ENCODE measurements at regions not wholly inside any gene's neighbourhood (a gene's known extent, or its start where the extent isn't known, plus 50 kb on each side); places are given as distances from the start of the nearest gene placed in this dataset.

DNA sequence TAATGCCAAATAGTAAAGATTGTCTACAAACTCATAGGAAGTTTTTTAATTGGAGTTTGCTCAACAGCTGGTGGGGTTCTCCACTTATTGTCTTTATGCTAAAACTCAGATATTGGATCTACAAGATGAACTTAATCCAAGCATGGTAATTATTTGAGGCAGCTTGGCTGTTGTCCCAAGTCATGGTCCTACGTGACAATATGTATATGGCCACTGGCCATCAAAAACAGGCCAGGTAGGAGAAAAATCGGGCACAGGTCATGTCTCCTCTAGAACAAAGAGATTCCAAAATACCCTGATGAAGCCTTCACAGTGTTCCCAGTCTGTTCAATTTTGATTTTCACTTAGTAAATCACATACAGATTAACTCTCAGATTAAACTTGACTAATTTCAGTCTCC lies 606.4 kb downstream of the TNS3 start:
- no peak for DNase-seq

DNA sequence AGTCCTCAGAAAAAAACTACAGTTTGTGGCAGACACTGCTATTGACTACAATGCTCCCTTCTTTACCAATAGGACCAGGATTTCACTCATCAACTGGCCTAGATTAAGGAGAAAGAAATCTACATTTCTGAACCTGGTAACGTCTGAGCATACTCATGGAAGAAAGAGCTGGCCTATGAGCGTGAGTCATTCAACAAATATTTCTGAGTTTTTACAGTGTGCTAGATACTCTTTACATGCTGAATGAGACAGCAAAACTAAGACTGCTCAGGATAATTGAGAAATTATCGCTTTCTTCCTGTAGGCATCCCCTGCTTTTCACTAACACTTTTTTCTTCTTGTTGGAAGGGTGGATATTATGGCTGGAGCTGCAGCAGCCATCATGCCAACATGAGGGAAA lies 609.7 kb downstream of the TNS3 start:
- no peak for DNase-seq

DNA sequence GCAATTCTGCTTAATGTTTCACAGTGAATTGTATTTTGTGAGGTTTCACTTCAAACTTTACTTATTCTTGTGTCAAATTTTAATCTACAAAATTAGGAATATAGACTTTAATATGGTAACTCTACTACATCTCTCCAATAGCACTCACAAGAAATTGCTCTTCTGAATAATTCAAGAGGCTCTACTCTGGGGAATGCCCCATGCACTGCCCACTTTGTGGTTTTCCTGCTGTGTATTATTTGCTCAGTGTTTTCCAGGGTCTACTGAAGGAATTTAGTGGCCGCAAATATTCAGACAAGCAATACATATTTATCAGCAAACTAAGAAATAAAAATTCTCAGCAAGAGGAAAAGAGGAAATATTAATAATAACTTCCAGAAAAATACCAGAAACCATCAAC lies 611.4 kb downstream of the TNS3 start:
- no peak for DNase-seq

DNA sequence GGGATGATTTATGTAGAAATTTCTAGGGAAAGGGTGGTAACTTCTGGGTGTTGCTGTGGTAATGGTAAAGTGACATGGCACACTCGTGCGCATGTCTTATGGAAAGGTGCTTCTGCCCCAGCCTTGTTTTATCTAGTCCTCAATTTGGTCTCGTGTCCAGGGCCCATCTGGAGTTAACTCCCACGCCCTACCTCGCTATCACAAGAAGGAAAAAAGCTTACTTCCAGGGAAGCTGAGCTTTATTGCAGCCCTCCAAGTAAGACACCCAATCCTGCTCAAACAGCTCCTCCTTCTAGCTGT lies 611.8 kb downstream of the TNS3 start:
- DNase-seq: no peak

DNA sequence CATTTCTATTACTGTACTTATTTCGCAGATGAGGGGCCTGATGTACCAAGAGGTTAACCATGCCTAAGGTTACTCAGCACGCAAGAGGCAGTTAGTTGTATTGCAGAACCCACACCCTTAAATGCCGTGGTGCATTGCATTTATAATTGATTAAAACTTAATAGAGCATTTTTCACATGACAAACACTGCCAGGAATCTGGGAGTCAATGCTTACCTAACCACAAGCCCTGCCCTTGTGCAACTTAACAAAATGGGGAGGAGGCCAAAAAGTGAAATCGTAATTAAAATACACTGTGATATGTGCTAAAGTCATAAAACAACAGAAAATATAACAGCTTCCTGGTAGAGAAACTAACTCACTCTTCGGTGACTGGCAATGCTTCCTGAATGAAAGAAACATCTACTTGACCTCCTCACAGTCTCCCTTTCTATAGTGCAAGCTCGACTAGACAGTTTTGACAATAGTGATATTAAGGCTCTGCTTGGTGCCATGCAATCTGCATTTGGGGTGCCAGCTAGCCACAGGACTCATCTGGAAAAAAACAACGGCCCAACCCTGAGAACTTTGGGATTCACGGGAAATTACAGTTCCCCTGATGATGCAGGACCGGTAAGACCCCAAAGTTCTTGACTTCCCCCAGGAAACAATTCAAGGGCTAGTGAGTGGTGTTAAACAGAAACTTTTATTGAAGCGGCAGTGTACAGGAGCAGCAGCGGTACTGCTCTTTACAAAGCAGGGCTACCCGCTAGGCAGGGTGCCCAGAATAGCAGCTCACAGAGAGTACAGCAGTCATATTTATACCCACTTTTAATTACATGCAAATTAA lies 612.4 kb downstream of the TNS3 start:
- no peak for DNase-seq

DNA sequence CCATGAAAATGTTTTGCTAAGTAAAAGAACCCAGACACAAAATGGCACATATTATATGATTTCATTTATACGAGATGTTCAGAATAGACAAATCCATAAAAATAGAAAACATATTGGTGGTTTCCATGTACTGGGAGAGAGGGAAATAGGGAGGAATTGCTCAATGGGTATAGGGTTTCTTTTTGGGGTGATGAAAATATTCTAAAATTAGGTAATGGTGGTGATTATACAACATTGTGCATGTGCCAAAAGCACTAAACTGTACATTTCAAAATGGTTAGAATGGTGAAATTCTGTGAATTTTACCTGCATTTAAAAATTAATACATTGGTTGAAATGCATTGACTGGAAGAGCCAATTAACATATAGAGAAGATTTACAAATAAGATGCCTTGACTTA lies 613.9 kb downstream of the TNS3 start:
- DNase-seq: no peak

DNA sequence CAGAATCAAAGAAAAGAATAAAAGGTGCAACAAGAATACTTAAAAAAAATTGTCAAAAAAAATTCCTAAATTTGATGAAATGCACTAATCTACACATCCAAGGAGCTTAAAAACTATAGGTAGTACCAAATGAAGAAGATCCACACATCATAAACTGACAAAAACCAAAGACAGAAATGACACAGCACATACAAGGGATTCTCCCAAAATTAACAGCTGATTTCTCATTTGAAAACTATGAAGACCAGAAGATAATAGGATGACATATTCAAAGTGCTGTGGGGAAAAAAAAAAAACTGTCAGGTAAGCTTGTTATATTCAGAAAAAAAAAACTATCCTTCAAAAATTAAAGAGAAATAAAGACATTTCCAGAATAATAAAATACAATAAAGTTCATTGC lies 618.2 kb downstream of the TNS3 start:
- DNase-seq: no peak

DNA sequence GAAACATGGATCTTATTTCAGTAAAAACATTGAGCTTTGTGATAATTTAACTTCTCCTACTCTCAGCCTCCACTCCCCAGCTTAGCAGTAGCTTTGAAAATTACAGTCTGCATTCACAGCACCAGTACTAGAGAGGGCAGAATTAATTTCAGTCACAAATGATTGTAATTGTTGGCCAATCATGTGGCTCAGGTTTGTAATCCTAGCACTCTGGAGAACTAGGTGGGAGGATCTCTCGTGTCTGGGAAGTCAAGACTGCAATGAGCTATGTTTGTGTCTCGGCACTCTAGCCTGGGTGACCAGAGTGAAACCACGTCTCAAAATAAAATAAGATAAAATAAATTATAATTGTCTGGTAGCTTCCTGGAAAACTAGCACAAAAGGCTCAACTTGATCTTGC lies 620.9 kb downstream of the TNS3 start:
- DNase-seq: no peak

DNA sequence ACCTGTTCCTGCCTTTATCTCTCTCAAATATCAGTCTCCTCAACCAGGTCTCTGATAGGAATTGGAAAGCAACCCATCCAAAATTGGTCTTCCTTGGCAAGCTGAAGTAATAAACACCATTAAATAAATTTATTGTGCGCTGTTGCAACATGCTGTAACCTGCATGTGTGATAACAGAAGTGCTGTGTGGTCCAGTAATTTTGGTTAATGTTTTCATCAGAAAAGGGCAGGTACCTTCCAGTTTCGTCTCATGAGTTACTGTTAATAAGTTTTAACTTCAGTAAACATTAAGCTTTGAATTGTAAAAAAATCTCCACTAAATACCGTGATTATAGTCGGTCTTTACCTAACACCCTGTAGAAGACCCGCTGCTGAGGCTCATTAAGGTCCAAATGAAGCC lies 624.7 kb downstream of the TNS3 start:
- DNase-seq: no peak

DNA sequence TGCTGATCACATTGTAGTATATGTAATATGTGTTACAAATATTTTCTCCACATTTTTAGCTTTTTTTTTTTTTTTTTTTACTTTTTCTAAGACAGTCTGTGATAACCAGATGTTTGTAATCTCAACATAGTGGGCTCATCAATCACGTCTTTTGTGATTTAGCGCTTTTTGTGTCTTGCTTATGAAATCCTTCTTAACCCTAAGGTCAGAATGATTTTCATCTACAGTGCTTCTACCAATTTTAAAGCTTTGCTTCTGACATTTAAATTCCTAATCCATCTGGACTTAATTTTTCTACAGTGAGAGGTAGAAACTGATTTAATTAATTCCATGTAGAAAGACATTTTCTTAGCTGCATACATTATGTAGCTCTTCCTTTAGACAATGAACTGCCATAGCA lies 626.4 kb downstream of the TNS3 start:
- no peak for DNase-seq

DNA sequence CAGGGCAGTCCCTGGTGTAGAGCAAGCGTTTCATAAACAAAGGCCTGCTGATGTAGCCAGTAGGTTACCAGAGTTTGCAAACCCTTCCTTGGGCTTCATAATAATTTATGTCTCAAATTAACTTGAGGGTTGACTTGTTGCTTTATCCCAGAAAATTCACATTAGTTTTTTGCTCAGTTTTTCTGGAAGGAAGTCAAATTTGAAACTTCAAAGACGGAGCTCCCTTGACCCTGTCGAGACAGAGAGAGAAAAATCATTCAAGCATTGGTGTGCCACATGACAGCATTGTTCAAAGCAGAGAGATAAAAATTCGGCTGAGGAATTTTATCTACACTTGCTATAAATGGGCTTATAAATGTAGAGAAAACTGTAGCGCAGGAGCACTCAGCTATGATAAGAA lies 627.7 kb downstream of the TNS3 start:
- DNase-seq: no peak

DNA sequence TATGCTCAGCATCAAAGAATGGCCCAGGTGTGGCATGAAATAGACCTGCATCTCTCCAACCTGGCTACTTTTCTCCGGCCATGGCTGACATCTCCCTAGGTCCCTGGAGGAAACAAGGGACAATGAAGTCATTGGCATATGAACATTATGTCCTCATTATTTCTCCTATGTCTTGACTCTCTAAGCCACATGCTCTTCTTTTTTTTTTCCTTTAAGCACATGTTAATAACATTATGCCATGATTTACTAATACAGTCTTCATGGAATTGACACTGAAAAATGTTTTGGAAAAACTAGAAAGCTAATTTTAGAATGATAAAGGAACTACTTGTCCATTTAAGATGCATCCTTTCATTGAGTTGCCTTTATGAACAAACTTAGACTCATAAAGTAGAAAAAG lies 628.9 kb downstream of the TNS3 start:
- DNase-seq: no peak

DNA sequence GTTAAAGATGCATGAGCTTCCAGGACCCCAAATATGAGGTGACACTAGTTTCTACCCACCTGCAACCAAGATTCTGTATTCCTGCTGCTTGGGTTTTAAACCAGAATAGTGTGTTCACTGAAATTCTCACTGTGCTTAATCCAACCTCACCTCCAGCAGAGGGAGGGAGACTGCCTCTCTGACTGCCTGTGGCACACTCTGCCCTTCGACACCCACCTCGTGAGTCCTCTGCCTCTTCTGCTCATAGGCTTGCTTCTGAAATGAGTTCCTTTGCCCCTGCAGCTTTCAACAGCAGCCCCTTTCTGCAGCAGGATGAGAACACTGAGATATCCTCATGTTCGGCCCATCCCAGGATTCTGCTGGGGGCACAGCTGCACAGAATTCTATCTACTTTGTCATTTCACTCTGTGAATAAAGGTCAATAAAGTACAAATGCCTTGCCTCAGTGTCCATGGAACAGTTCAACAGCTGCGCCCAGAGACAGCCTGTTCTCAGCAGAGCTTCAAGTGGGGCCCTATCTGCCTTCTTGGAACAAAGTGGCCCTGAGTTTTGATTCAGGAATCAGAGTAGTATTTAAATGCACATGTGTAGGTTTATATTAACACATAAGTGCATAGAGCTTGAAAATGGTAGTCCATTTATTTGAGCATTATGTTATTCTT lies 632.5 kb downstream of the TNS3 start:
- no peak for DNase-seq

DNA sequence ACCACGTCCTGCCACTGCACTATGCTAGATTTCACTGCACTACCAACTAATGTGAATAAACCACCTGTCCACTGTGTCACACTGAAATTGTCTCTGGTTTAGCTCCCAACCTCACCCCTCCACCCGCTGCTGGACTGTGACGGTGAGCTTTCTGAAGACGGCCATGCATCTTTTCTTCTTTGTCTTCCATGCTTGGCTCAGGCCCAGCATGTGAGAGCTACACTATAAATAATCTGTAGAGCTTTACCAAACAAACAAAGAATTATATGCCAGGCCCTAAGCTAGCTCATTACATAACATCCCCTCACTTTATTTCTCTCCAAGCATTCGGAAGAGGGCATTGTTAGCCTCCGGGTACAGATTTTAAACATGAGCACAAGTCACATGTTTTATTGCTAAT lies 633.2 kb downstream of the TNS3 start:
- no peak for DNase-seq

DNA sequence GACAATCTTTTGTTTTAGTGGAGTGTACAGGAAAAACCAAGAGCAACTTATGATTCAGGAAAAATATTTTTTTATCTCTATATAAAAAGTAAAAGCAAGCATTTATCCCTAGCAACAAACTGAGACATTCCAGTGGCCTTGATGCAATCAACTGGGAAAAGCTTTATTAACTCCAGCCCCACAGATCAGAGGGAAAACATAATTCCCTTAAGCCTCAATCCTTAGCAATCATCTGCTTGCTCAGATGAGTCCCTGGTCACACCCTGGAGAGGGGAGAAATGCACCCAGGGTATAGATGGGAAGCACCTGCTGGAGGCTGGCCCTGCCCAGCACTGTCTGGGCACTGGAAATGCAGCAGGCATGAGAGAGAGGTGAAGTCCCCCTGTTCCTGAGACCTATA lies 636.6 kb downstream of the TNS3 start:
- DNase-seq: no peak

DNA sequence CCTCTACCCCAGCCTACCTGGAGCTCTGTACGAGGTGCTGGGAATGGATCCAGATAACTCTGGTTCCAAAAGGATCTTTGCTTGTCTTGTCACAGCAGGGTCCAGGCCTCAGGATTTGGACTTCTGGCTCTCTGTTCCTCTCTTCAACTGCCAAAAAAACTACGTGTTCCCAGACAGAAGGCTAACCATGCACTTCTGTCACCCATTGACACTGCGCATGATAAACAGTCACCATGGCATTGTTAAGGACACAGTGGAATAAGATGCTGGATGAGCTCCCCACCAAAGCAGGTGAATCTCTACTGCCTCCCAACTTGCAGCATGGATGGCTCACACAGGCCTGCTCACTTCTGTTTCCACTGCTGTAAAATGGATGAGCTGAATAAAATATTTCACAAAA lies 637.9 kb downstream of the TNS3 start:
- no peak for DNase-seq

DNA sequence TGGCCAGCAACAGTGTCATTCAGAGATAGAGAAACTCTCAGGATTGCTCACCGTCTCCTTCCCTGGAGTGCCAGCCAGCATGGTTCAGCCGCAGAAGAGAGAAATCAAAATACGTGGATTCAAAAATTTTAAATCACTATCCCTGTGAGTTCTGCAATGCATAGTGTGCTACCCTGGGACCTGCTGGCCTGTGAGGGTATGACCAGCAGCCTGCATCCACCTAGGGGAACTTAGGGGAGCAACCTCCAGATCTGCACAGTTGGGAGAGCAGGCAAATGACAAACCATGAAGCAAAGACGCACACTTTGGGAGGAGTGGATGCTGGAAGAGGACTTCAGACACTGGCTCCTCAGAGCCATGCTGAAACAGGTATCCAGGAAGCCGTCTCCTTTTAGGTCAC lies 639.3 kb downstream of the TNS3 start:
- DNase-seq: no peak

DNA sequence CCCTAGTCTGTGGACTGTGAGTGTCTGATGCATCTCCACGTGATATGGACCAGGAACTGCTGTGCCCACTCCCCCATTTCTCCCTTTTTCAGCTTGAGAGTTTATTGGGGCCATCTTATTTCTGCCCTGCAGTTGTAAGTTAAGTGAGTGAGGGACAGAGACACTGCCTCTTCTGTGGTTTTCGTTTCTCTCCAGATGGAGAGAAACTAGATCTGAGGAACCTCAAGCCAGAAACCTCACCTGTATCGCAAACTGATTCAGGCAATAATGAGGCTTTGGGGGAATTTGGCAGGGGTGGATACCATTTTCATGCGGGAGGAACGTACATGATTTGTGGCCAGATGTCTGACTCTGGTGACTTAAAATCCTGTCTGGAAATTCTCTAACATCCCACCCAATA lies 641.7 kb downstream of the TNS3 start:
- no peak for DNase-seq

DNA sequence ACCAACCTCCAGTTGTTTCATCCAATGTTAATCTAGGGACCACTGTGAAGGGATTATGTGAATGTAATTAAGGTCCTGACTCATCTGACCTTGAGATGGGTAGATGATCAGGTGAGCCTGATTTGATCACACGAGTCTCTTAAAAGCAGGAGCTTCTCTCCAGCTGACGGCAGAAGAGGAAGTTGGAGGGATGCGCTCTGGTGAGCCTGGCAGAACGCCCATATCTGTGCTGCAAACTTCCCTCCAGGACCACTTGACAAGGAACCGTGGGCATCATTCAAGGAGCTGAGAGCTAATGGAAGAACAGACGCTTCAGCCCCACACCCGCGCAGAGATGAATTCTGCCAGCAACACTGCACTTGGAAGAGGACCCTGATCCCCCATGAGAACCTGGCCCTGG lies 642.4 kb downstream of the TNS3 start:
- DNase-seq: no peak

DNA sequence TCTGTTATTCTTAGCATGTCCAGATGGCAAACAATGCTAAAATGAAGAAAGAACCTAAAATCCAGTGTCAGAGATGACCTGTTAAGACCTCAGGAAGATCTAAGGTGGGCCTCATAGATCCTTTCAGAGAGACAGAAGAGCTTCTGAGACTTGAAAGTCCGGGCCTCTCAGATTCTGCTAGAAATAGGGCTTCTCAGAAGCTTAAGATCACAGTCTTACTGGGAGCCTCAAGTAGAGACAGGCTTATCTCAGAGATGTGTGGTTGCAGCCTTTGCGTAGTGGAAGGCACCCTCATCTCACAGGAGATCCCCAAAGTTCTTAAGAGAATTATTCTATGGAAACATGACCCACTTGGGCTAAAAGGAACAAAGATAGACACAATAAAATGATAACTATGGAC lies 642.8 kb downstream of the TNS3 start:
- DNase-seq: no peak

DNA sequence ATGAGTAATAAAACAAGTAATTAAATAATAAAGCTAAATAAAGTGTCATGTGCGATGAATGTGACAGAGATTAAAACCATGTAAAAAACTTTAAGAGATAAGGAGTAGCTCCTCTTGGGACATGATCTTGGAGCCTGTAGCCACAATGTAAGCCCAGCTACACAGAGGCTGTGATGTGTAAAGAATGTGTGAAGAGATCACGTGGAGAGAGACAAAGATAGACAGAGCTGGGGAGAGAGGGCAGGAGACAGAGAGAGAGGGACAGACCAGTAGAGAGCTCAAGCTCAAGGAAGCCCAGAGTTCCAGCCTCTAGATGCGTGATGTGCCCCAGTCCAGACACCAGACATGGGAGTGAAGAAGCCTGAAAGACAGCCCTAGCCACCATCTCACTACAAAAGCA lies 644.1 kb downstream of the TNS3 start:
- no peak for DNase-seq

DNA sequence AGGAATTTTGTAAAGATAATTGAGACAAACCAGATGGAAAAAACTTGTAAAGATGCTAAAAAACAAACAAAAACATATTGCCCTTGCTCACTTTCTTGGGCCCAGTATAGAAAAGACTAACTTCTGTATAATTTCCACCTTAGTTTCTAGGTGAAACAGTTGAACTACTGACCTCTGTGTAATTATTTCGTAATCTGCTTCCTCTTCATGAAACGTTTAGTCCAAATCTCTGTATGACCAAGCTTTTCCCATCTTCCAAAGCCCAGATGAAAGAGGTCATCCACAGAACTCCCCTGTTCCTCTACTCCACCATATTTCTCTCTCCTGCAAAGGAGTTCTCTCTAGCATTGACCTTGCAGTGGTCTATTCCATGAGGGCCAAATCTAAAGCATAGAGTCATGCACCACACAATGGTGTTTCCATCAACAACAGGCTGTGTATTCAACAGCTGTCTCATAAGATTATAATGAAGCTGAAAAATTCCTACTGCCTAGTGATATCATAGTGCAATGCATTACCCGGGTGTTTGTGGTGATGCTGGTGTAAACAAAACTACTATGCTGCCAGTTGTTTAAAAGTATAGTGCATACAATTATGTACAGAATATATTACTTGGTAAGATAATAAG lies 647.6 kb downstream of the TNS3 start:
- no peak for DNase-seq

DNA sequence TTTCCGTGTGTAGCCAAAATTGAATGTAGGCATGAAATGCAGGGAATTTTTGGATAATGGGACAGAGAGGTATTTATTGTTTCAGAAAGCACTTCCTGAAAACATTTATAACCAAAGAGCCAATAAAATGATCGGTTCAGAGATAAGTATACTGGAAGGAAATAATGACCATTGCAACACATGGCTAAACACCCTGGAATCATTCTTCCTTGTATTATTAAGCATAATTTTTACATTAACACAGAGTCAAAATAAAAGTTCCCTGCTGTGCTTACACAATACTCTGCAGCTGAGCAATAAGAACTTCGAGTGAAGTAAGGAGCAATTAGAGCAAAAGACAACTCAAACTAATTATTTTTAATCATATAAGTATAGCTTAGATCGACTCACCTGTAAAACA lies 648.3 kb downstream of the TNS3 start:
- no peak for DNase-seq

DNA sequence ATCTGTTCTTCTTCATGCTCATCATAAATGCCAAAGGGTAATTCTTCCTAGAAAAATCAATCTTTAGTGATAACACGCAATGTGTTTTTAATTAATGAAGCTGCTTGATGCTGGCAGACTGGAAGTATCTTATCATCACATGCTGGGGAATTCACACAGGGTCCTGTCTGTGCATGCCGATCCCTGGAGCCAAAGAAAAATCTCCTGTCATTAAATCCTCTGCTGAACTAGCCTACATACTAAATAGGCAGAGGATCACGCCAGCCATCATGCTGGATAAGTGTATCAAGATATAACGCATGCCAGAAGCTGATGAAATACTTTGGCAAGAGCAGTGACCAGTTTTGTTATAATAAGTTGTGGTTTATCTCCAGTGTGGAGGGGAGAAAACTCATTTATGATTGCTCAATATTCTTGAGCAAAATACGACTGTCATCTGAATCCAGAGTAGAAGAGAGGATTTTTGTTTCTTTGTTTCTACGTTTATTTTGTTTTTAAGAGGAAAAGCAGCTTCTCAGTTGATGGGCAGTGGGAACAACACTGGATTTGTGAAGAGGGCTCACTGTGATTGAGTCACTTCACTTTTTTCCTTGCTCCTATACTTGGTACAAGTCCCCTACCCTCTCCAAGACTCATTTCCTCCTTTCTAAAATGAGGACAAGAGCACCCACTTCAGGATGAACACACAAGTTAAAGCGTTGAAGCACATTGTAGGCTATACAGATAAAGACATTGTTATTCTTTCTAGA lies 649.1 kb downstream of the TNS3 start:
- no peak for DNase-seq

Data from KG1 (cell line).